G401 (cell line): ENCODE measurements at regions not wholly inside any gene's neighbourhood (a gene's known extent, or its start where the extent isn't known, plus 50 kb on each side); places are given as distances from the start of the nearest gene placed in this dataset.

Experiments used
- DNase-seq: peaks from one replicate; pipeline ENCODE4 v3.0.0-alpha.2; 2015; ENCODE audit warnings: low spot score
- in situ Hi-C: cut with HindIII; loops from 2 replicates; pipeline ENCODE4 v1.10.0; 2016; ENCODE audit warnings: low sequenced_read_pairs, mixed read lengths

GRCh38 chrX:5015451-5015850 is 1213.2 kb downstream of the NLGN4X start:
- in situ Hi-C loops = no loop called here
- DNase-seq = no peak

GRCh38 chrX:4994855-4995254 is 1233.8 kb downstream of the NLGN4X start:
- DNase-seq = no peak
- in situ Hi-C loops = no loop called here

- no peak for DNase-seq
- in situ Hi-C loops = no loop called here
Observed at GRCh38 chrX:4978613-4979012, 1250.1 kb downstream of the NLGN4X start.

- no peak for DNase-seq
- in situ Hi-C loops = no loop called here
Observed at GRCh38 chrX:4971646-4972045, 1257.0 kb downstream of the NLGN4X start.

- DNase-seq = no peak
- in situ Hi-C loops = no loop called here
Observed at GRCh38 chrX:4964112-4964511, 1250.7 kb upstream of the PRKX start.

- in situ Hi-C loops = no loop called here
Observed at GRCh38 chrX:4963432-4963831, 1250.0 kb upstream of the PRKX start.

GRCh38 chrX:4944767-4945166 is 1231.3 kb upstream of the PRKX start:
- in situ Hi-C loops = no loop called here

More at GRCh38 chrX:4963432-4963831, 1250.0 kb upstream of the PRKX start:
- no peak for DNase-seq

GRCh38 chrX:4936315-4936714 is 1222.9 kb upstream of the PRKX start:
- in situ Hi-C loops = no loop called here
- DNase-seq = no peak

More at GRCh38 chrX:4944767-4945166, 1231.3 kb upstream of the PRKX start:
- no peak for DNase-seq

- no peak for DNase-seq
Observed at GRCh38 chrX:4935846-4936245, 1222.4 kb upstream of the PRKX start.

GRCh38 chrX:4935401-4935800 is 1222.0 kb upstream of the PRKX start:
- no peak for DNase-seq
- in situ Hi-C loops = no loop called here

More at GRCh38 chrX:4935846-4936245, 1222.4 kb upstream of the PRKX start:
- in situ Hi-C loops = no loop called here

- DNase-seq = no peak
- in situ Hi-C loops = no loop called here
Observed at GRCh38 chrX:4932790-4933189, 1219.3 kb upstream of the PRKX start.

GRCh38 chrX:4930426-4930825 is 1217.0 kb upstream of the PRKX start:
- no peak for DNase-seq
- in situ Hi-C loops = no loop called here

- no peak for DNase-seq
- in situ Hi-C loops = no loop called here
Observed at GRCh38 chrX:4925911-4926310, 1212.5 kb upstream of the PRKX start.

GRCh38 chrX:4909348-4909747 is 1195.9 kb upstream of the PRKX start:
- in situ Hi-C loops = no loop called here
- no peak for DNase-seq

- in situ Hi-C loops = no loop called here
- DNase-seq = no peak
Observed at GRCh38 chrX:4905576-4905975, 1192.1 kb upstream of the PRKX start.

GRCh38 chrX:4881277-4881676 is 1167.8 kb upstream of the PRKX start:
- in situ Hi-C loops = no loop called here
- peak; percentile 1 for DNase-seq

- in situ Hi-C loops = no loop called here
- DNase-seq = no peak
Observed at GRCh38 chrX:4878640-4879039, 1165.2 kb upstream of the PRKX start.

GRCh38 chrX:4876268-4876667 is 1162.8 kb upstream of the PRKX start:
- in situ Hi-C loops = no loop called here
- DNase-seq = no peak

- no peak for DNase-seq
- in situ Hi-C loops = no loop called here
Observed at GRCh38 chrX:4851534-4851933, 1138.1 kb upstream of the PRKX start.

- DNase-seq = no peak
- in situ Hi-C loops = no loop called here
Observed at GRCh38 chrX:4850312-4850711, 1136.9 kb upstream of the PRKX start.

GRCh38 chrX:4844376-4844775 is 1130.9 kb upstream of the PRKX start:
- in situ Hi-C loops = no loop called here
- DNase-seq = no peak

- in situ Hi-C loops = no loop called here
- DNase-seq = no peak
Observed at GRCh38 chrX:4841216-4841745, 1127.8 kb upstream of the PRKX start.
